WI38 (cell line): ENCODE measurements at regions not wholly inside any gene's neighbourhood (a gene's known extent, or its start where the extent isn't known, plus 50 kb on each side); places are given as distances from the start of the nearest gene placed in this dataset.

ENCODE experiments used
- H3K4me3 ChIP-seq: 2 replicates; pipeline ENCODE4 v1.5.1; 2011; ENCODE audit warnings: low read depth, mild to moderate bottlenecking, control low read depth, low read length
- TF ChIP-seq, protein P1 (sequence below): IDR thresholded peaks from 2 replicates; pipeline ENCODE4 v1.5.1; 2012; ENCODE audit warnings: low read depth, mild to moderate bottlenecking, control low read depth, low read length

- TF ChIP-seq, protein P1, sequence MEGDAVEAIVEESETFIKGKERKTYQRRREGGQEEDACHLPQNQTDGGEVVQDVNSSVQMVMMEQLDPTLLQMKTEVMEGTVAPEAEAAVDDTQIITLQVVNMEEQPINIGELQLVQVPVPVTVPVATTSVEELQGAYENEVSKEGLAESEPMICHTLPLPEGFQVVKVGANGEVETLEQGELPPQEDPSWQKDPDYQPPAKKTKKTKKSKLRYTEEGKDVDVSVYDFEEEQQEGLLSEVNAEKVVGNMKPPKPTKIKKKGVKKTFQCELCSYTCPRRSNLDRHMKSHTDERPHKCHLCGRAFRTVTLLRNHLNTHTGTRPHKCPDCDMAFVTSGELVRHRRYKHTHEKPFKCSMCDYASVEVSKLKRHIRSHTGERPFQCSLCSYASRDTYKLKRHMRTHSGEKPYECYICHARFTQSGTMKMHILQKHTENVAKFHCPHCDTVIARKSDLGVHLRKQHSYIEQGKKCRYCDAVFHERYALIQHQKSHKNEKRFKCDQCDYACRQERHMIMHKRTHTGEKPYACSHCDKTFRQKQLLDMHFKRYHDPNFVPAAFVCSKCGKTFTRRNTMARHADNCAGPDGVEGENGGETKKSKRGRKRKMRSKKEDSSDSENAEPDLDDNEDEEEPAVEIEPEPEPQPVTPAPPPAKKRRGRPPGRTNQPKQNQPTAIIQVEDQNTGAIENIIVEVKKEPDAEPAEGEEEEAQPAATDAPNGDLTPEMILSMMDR: no peak
- H3K4me3 ChIP-seq: no peak overlapping the region
These were observed 1198.1 kb downstream of the UQCRFS1 start for GRCh38 chr19:28014615-28015405.

GRCh38 chr19:28012361-28012760 lies 1200.6 kb downstream of the UQCRFS1 start:
- TF ChIP-seq, protein P1: no peak
- no peak overlapping the region for H3K4me3 ChIP-seq

- TF ChIP-seq, protein P1: no peak
- no peak overlapping the region for H3K4me3 ChIP-seq
These were observed 1202.3 kb downstream of the UQCRFS1 start for GRCh38 chr19:28010656-28011055.

GRCh38 chr19:28009696-28010095 lies 1203.3 kb downstream of the UQCRFS1 start:
- no peak overlapping the region for H3K4me3 ChIP-seq
- TF ChIP-seq, protein P1: no peak

DNA sequence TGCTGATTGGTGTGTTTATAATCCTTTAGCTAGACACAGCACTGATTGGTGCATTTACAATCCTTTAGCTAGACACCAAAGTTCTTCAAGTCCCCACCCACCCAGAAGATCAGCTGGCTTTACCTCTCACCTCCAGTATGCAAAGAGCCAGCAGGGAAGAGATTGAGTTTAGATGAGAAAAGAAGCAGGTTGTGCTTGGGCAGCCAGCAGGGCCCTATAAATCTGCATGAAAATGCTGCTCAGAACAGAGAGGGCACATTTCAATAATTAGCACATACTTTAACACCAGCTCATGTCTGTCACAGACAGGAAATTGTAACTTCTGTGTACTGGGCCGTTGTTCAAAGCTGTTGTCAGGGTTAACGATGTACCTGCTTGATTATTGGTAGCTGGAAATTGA lies 1204.3 kb downstream of the UQCRFS1 start:
- H3K4me3 ChIP-seq: no peak overlapping the region

GRCh38 chr19:28003543-28003942 lies 1209.4 kb downstream of the UQCRFS1 start:
- no peak overlapping the region for H3K4me3 ChIP-seq
- TF ChIP-seq, protein P1: no peak

More for the DNA sequence above, 1204.3 kb downstream of the UQCRFS1 start:
- TF ChIP-seq, protein P1: no peak

DNA sequence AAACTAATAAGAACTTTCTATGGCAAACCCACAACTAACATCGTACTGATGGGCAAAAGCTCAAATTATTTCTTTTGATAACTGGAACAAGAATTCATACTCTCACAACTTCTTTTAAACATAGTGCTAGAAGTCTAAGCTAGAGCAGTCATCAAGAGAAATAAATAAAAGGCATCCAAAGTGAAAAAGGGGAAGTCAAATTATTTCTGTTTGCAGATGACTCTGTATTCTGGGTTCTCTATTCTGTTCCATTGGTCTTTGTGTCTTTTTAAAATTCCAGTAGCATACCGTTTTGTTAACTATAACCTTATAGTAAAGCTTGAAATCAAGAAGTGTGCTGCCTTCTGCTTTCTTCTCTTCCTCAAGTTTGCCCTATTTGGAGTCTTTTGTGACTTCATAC lies 1215.9 kb downstream of the UQCRFS1 start:
- TF ChIP-seq, protein P1: no peak
- H3K4me3 ChIP-seq: no peak overlapping the region
